Choroid plexus epithelial cell (primary cell): ENCODE measurements at regions not wholly inside any gene's neighbourhood (a gene's known extent, or its start where the extent isn't known, plus 50 kb on each side); places are given as distances from the start of the nearest gene placed in this dataset.

Source experiments
- DNase-seq: peaks from one replicate; pipeline ENCODE4 v3.0.0-alpha.2; 2010; ENCODE audit warnings: low read depth
- H3K4me3 ChIP-seq: 2 replicates; pipeline ENCODE4 v1.5.1; 2011; ENCODE audit warnings: low read depth, mild to moderate bottlenecking, control low read depth, low read length, moderate library complexity
- TF ChIP-seq, protein P1 (sequence below): conservative IDR thresholded peaks from 2 replicates; pipeline ENCODE4 v1.5.1; 2011; ENCODE audit warnings: low read depth, mild to moderate bottlenecking, control low read depth, inconsistent platforms, low read length, moderate library complexity

DNA sequence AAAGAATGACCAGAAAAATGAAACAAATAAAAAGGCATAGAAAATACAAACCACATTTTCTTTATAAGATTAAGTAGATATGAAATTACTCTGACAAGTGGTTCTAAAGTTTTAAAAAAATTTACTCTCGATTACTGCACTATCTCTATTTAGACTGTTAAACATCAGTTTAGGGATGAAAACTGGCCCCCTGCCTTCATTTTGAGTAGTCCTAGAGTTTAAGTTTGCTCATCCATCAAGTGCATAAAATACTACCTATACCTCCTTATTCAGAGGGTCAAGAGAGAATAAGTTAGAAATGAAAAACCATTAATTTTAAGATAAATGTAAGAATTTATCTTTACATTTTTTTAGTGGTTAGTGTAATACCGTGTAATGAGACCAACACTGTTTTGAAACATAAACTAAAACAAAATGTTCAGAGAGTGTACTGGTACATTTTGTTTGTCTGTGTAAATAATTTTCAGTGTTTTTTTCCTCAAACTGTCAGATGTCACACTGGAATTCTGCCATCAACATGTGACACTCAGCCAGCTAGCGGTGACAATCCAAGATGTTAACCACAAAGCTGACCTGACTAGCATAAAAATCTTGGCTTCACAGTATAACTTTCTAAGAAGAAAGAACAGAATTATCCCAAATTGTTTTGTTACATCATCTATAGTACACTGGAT, 184.8 kb upstream of the PCDH20 start:
- DNase-seq, result no peak
- TF ChIP-seq, protein P1, sequence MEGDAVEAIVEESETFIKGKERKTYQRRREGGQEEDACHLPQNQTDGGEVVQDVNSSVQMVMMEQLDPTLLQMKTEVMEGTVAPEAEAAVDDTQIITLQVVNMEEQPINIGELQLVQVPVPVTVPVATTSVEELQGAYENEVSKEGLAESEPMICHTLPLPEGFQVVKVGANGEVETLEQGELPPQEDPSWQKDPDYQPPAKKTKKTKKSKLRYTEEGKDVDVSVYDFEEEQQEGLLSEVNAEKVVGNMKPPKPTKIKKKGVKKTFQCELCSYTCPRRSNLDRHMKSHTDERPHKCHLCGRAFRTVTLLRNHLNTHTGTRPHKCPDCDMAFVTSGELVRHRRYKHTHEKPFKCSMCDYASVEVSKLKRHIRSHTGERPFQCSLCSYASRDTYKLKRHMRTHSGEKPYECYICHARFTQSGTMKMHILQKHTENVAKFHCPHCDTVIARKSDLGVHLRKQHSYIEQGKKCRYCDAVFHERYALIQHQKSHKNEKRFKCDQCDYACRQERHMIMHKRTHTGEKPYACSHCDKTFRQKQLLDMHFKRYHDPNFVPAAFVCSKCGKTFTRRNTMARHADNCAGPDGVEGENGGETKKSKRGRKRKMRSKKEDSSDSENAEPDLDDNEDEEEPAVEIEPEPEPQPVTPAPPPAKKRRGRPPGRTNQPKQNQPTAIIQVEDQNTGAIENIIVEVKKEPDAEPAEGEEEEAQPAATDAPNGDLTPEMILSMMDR, result no peak
- H3K4me3 ChIP-seq, result no peak overlapping the region

DNA sequence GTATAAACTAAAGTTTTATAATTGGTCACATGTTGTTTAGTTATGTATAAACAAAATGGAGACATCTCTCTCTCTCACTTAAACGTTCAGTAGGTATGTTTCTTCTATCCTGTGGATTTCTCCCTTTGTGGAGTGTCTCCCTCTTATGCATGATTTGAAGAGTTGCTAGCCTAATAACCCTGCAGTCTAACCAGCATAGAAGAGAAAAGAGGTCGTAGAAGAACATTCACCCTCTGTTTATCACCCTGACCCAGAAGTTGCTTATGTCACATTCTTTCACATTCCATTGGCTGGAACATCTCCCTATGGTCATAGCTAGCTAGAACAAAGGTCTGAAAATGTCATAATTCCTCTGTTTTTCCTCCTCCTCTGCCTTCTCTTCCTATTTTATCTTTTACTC, 176.8 kb upstream of the PCDH20 start:
- no peak for DNase-seq
- TF ChIP-seq, protein P1, result no peak
- no peak overlapping the region for H3K4me3 ChIP-seq

DNA sequence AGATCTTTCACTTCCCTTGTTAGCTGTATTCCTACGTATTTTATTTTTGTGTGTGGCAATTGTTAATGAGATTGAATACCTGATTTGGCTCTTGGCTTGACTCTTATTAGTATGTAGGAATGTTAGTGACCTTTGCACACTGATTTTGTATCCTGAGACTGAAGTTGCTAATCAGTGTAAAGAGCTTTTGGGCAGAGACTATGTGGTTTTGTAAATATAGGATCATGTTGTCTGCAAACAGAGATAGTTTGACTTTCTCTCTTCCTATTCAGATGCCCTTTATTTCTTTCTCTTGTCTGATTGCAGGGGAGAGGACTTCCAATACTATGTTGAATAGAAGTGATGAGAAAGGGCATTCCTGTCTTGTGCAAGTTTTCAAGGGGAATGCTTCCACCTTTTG, 160.3 kb upstream of the PCDH20 start:
- TF ChIP-seq, protein P1, result no peak
- H3K4me3 ChIP-seq, result no peak overlapping the region
- DNase-seq, result no peak

DNA sequence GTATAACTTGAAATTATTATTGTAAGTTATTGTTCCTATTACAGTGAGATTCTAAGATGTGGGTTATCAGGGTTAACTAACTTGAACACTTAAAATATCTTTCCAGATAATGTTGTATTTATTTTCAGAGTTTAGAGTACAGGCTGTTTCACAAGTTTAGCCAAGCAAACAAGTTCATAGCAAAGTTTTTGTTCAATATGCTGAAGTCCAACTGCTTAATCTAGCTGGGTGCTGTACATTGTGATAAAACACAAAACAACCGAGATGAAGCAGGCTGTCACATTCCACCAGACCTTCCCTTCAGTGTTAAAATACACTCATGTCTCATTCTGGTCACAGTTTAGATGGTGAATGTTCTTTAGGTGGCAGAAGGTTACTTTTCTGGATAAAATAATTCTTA, 148.0 kb upstream of the PCDH20 start:
- H3K4me3 ChIP-seq, result no peak overlapping the region
- TF ChIP-seq, protein P1, result no peak
- DNase-seq, result no peak

DNA sequence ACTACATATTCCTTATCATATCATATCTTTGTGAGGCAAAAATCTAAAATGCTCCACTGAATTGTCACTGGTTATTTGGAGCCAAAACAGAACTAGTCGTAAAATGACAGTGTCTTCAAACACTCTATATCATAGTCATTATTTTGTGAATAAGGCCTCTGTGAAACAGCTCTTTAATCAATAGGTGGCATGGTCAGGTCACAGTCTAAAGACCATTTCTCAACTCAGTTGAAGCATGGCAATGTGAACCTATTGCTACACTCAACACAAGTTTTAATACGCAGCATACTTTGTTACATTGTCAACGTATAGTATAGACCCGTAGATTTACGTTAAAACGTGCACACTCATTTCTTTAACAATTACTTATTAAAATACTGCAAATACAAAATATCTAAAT, 131.3 kb upstream of the PCDH20 start:
- no peak overlapping the region for H3K4me3 ChIP-seq
- no peak for DNase-seq
- TF ChIP-seq, protein P1, result no peak

DNA sequence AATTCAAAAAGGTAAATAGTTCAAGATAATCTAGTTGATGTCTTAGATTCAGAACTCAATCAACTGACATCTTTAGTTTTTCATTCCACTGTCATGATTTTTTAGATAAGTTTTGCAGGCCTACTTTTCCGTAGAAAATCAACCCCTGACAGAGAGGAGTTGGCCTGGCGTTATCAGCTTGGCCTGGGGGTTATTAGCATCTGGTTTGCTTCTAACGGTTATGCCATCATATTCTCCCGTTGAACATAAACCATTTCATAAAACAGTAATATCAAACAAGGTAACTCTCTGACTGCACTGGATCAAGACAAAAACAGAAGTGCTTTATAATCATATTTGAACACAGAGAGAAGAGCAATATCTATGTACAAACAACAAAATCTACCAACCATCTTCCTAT, 130.8 kb upstream of the PCDH20 start:
- no peak for DNase-seq
- H3K4me3 ChIP-seq, result no peak overlapping the region
- TF ChIP-seq, protein P1, result no peak

DNA sequence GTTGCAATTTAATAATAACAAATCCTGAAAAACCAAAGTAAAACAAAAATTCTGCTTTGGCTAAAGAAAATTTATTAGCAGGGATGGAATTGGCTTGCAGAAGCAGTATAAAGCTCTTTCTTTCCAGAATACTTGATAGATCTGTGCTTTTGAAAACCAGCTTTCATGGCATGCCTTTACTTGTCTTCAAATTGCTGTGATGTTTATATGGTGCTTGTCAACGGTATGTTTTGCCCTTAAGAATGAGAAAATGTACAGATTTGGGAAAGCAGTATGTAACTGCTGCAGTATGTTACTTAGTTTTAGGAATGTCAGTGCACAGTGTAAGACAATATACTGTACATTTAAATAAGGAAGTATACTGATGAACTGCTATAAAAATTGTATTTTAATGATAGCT, 120.8 kb upstream of the PCDH20 start:
- no peak overlapping the region for H3K4me3 ChIP-seq
- no peak for DNase-seq
- TF ChIP-seq, protein P1, result no peak
